H1 (cell line): ENCODE measurements at regions not wholly inside any gene's neighbourhood (a gene's known extent, or its start where the extent isn't known, plus 50 kb on each side); places are given as distances from the start of the nearest gene placed in this dataset.

Source experiments
- ATF2 ChIP-seq: IDR thresholded peaks from 2 replicates; pipeline ENCODE4 v1.6.1; 2012; ENCODE audit warnings: low read length, inconsistent platforms
- BCL11A ChIP-seq, 2 experiments: IDR thresholded peaks; one replicate each; pipeline ENCODE4 v1.6.1; 2011; ENCODE audit warnings: low read depth in 2 of 2, low read length in 2 of 2, mild to moderate bottlenecking in 2 of 2
- JUND ChIP-seq: IDR thresholded peaks from 2 replicates; pipeline ENCODE4 v1.6.1; 2011; ENCODE audit warnings: mild to moderate bottlenecking, improper control_type of control experiment, low read length
- NRF1 ChIP-seq: IDR thresholded peaks from 2 replicates; pipeline ENCODE4 v1.6.1; 2011; ENCODE audit warnings: mild to moderate bottlenecking, low read depth, low read length, improper control_type of control experiment
- POU5F1 ChIP-seq: IDR thresholded peaks from 2 replicates; pipeline ENCODE4 v1.6.1; 2011; ENCODE audit warnings: low read depth, mild to moderate bottlenecking, low read length, moderate library complexity
- SIN3A ChIP-seq, 2 experiments: IDR thresholded peaks in 1 of 2; conservative IDR thresholded peaks in 1 of 2; 2 replicates each; pipeline ENCODE4 v1.6.1; 2011 to 2012; ENCODE audit warnings: low read length in 2 of 2, improper control_type of control experiment in 1 of 2, low read depth in 1 of 2, mild to moderate bottlenecking in 1 of 2
- SP1 ChIP-seq: IDR thresholded peaks from 2 replicates; pipeline ENCODE4 v1.6.1; 2011; ENCODE audit warnings: low read depth, low read length
- SP4 ChIP-seq: IDR thresholded peaks from 2 replicates; pipeline ENCODE4 v1.6.1; 2012; ENCODE audit warnings: low read length, inconsistent platforms
- SUZ12 ChIP-seq: fragments of 200-600 bp; sonication (generic); IDR thresholded peaks from 2 replicates; pipeline ENCODE4 v1.6.1; 2012; ENCODE audit warnings: mild to moderate bottlenecking, inconsistent platforms, low read length, moderate library complexity, mixed read lengths
- YY1 ChIP-seq: IDR thresholded peaks from 2 replicates; pipeline ENCODE4 v1.6.1; 2011; ENCODE audit warnings: low read depth, mild to moderate bottlenecking, low read length

- 0 out of 2 replicates have a peak, but pooled peaks have one; percentile 45 for TF ChIP-seq SP4
- TF ChIP-seq SUZ12, result no peak
- peak; percentile 82 for TF ChIP-seq SP1
- 0 out of 2 replicates have a peak, but pooled peaks have one; percentile 8 for TF ChIP-seq POU5F1
- TF ChIP-seq BCL11A (IDR thresholded peaks at IDR 0.05; ENCODE audit: low read depth in 2 of 2, low read length in 2 of 2), result peak in 1 of 2 experiments; percentile 30
- peak; percentile 63; the same call in 1 of the 2 replicates for TF ChIP-seq YY1
- TF ChIP-seq ATF2, result peak; percentile 81
- peak; percentile 7; the same call in 1 of the 2 replicates for TF ChIP-seq JUND
- no peak for TF ChIP-seq NRF1
- peak; percentile 46 to 61; a peak in 1 of 4 replicates for TF ChIP-seq SIN3A (conservative IDR thresholded peaks at IDR 0.05 in 1 of 2, IDR thresholded peaks at IDR 0.05 in 1 of 2; ENCODE audit: low read depth in 1 of 2, low read length in 2 of 2)
Observed at GRCh38 chr6:44662461-44663121, 275.1 kb downstream of the CDC5L start (continued).
